K562 (cell line): ENCODE measurements at regions not wholly inside any gene's neighbourhood (a gene's known extent, or its start where the extent isn't known, plus 50 kb on each side); places are given as distances from the start of the nearest gene placed in this dataset.

Experiments
- ATAC-seq: fragments of 200-7000 bp; cut with Tn5 transposase; 3 replicates; pipeline ENCODE4 v1.9.1; 2020; ENCODE audit warnings: moderate library complexity
- BruUV-seq: library from RNA; stranded (reverse); fragments of 400-500 nt; replicated peaks from 2 replicates; lab custom pipeline; 2021; lab: Mats Ljungman, UMichigan
- CTCF ChIA-PET: fragments of 300-600 bp; formaldehyde crosslinking; extraction: SDS; loops from one replicate; lab custom pipeline; 2021; ENCODE audit warnings: low intra/inter-chr PET ratio; lab: Yijun Ruan, JAX
- POLR2A ChIA-PET: fragments of 300-600, 350-650 bp; sonication (Branson Sonifier 250); formaldehyde crosslinking; extraction: SDS; loops from one replicate; lab custom pipeline; 2021; ENCODE audit warnings: antibody characterized with exemption, inconsistent platforms; lab: Yijun Ruan, JAX
- DNase-seq, 4 experiments: peaks; one replicate each; pipeline versions ENCODE4 v3.0.0 to v3.0.0-alpha.2; 2011 to 2018; ENCODE audit warnings: low spot score in 3 of 4, mixed read lengths in 3 of 4; ENCODE audit errors: extremely low read depth in 1 of 4
- FAIRE-seq: peaks from 2 replicates; lab custom pipeline; 2011; peaks lifted over from hg19 to GRCh38; lab: Jason Lieb, UNC
- H2AFZ ChIP-seq: 2 replicates; pipeline ENCODE4 v1.6.0; 2011; ENCODE audit warnings: low read depth, low read length, control low read depth, inconsistent platforms
- H3K27ac ChIP-seq: fragments of 200-600 bp; 3 replicates; pipeline ENCODE4 v1.8.0; 2011; ENCODE audit warnings: low read depth, mild to moderate bottlenecking, control low read depth, inconsistent platforms, low read length, moderate library complexity, mixed read lengths; ENCODE audit errors: extremely low read depth
- H3K27me3 ChIP-seq, 2 experiments: fragments of 300-600 bp in 1 of 2; 2 replicates in 1 of 2; 3 replicates in 1 of 2; pipeline versions ENCODE4 v1.6.0 to v1.8.0; 2011; ENCODE audit warnings: inconsistent platforms in 2 of 2, low read length in 2 of 2, mild to moderate bottlenecking in 1 of 2, mixed read lengths in 1 of 2, moderate library complexity in 1 of 2; ENCODE audit not compliant: control insufficient read depth in 2 of 2, insufficient read depth in 2 of 2
- H3K36me3 ChIP-seq: fragments of 300-600 bp; 3 replicates; pipeline ENCODE4 v1.8.0; 2011; ENCODE audit warnings: mild to moderate bottlenecking, low read length, inconsistent platforms; ENCODE audit not compliant: control insufficient read depth, insufficient read depth
- H3K4me1 ChIP-seq, 2 experiments: fragments of 200-600 bp in 1 of 2; replicated peaks in 1 of 2; 2 replicates in 1 of 2; 3 replicates in 1 of 2; pipeline versions ENCODE4 v1.5.1 to v1.8.0; 2011; ENCODE audit warnings: inconsistent platforms in 2 of 2, low read length in 2 of 2, mild to moderate bottlenecking in 1 of 2, mixed read lengths in 1 of 2, moderate library complexity in 1 of 2; ENCODE audit not compliant: control insufficient read depth in 2 of 2, insufficient read depth in 2 of 2
- H3K4me2 ChIP-seq: 2 replicates; pipeline ENCODE4 v1.6.1; 2011; ENCODE audit warnings: low read length, control low read depth, inconsistent platforms, mixed read lengths; ENCODE audit not compliant: insufficient read depth
- H3K4me3 ChIP-seq: fragments of 200-600 bp; sonication (generic), shearing (Covaris generic); 2 replicates; pipeline ENCODE4 v1.5.1; 2016; ENCODE audit warnings: control low read depth, inconsistent platforms
- H3K79me2 ChIP-seq: fragments of 200-600 bp; 3 replicates; pipeline ENCODE4 v1.8.0; 2011; ENCODE audit warnings: low read length, inconsistent platforms; ENCODE audit not compliant: control insufficient read depth, insufficient read depth
- H3K9ac ChIP-seq, 2 experiments: 2 replicates each; pipeline versions ENCODE4 v1.6.0 to v1.6.1; 2011; ENCODE audit warnings: low read depth in 2 of 2, low read length in 2 of 2, control low read depth in 1 of 2, inconsistent platforms in 1 of 2, mild to moderate bottlenecking in 1 of 2, mixed read lengths in 1 of 2; ENCODE audit not compliant: insufficient read depth in 1 of 2
- H3K9me1 ChIP-seq: one replicate; pipeline ENCODE4 v1.6.0; 2011; ENCODE audit warnings: inconsistent platforms, mild to moderate bottlenecking, low read length, moderate library complexity; ENCODE audit not compliant: control insufficient read depth, insufficient read depth
- H3K9me3 ChIP-seq: replicated peaks from 2 replicates; pipeline ENCODE4 v1.5.1; 2011; ENCODE audit warnings: low read depth, low read length, inconsistent platforms; ENCODE audit not compliant: control insufficient read depth, insufficient read depth
- H4K20me1 ChIP-seq: replicated peaks from 2 replicates; pipeline ENCODE4 v1.6.1; 2011; ENCODE audit warnings: low read length, inconsistent platforms, mixed read lengths; ENCODE audit not compliant: control insufficient read depth, insufficient read depth
- ARID3A ChIP-seq: IDR thresholded peaks from 2 replicates; pipeline ENCODE4 v1.6.1; 2012; ENCODE audit warnings: low read depth, low read length, improper control_type of control experiment, borderline replicate concordance
- BRD9 ChIP-seq: fragments of 450-650 bp; IDR thresholded peaks from 2 replicates; pipeline ENCODE4 v1.6.1; 2018; ENCODE audit warnings: low read depth; ENCODE audit not compliant: partially characterized antibody
- GTF2E2 ChIP-seq: fragments of 200-800 bp; sonication (Bioruptor generic); IDR thresholded peaks from 2 replicates; pipeline ENCODE4 v1.6.1; 2016; ENCODE audit warnings: missing genetic modification characterization, missing compliant biosample characterization
- HNRNPH1 ChIP-seq: fragments of 200-400 bp; formaldehyde crosslinking; optimal IDR thresholded peaks from 2 replicates; pipeline ENCODE3; 2017; ENCODE audit warnings: low read depth, mild to moderate bottlenecking, low read length, moderate library complexity
- ID3 ChIP-seq, 2 experiments: fragments of 250-450 bp in 1 of 2; fragments of 450-650 bp in 1 of 2; sonication (Bioruptor Pico) in 1 of 2; IDR thresholded peaks; 2 replicates each; pipeline versions ENCODE4 v1.6.1 to v1.8.0; 2016 to 2021; ENCODE audit warnings: mild to moderate bottlenecking in 2 of 2, moderate library complexity in 2 of 2, missing compliant biosample characterization in 1 of 2, missing genetic modification characterization in 1 of 2
- SMAD2 ChIP-seq: fragments of 150-350 bp; IDR thresholded peaks from 2 replicates; pipeline ENCODE4 v1.6.1; 2014; ENCODE audit warnings: low read depth, mild to moderate bottlenecking, low read length
- SOX6 ChIP-seq: fragments of 450-650 bp; IDR thresholded peaks from 2 replicates; pipeline ENCODE4 v1.6.1; 2014; ENCODE audit warnings: mild to moderate bottlenecking
- SRF ChIP-seq, 2 experiments: fragments of 250-450, 450-650 bp in 1 of 2; sonication (Bioruptor Pico) in 1 of 2; sonication (generic) in 1 of 2; formaldehyde crosslinking; IDR thresholded peaks; 2 replicates each; pipeline versions ENCODE4 v1.5.0 to v1.5.1; 2020 to 2022; ENCODE audit warnings: mild to moderate bottlenecking in 1 of 2, missing genetic modification reagents in 1 of 2
- SRSF9 ChIP-seq: fragments of 200-400 bp; formaldehyde crosslinking; IDR thresholded peaks from 2 replicates; pipeline ENCODE4 v1.6.1; 2017; ENCODE audit warnings: low read depth, low read length, borderline replicate concordance
- TAF15 ChIP-seq: fragments of 200-400 bp; formaldehyde crosslinking; IDR thresholded peaks from 2 replicates; pipeline ENCODE4 v1.6.1; 2017; ENCODE audit warnings: mild to moderate bottlenecking, low read depth, low read length, moderate library complexity
- WGBS: fragments of 100-300 bp; shearing (Covaris generic); methylation state at CpG from one replicate; pipeline ENCODE4 v1.1.6; 2016; ENCODE audit warnings: low coverage, mixed read lengths; ENCODE audit not compliant: insufficient coverage; ENCODE audit errors: missing lambda C conversion rate; 5-methylcytosine and 5-hydroxymethylcytosine counted together
- in situ Hi-C: fragments of 300-500 bp; cut with MboI; formaldehyde crosslinking; loops from 4 replicates; pipeline ENCODE4 v1.15.0; 2018; ENCODE audit warnings: inconsistent platforms, mixed read lengths
- intact Hi-C: fragments of 100-400 bp; cut with micrococcal nuclease; formaldehyde crosslinking; loops from 2 replicates; pipeline ENCODE4 v1.14.2; 2022

GRCh38 chr20:58600756-58601155 lies 50.3 kb upstream of the STX16 start:
- TF ChIP-seq TAF15 = no peak
- TF ChIP-seq BRD9 = no peak
- no peak for TF ChIP-seq GTF2E2 (tag)
- no peak for TF ChIP-seq HNRNPH1
- no peak for TF ChIP-seq SOX6
- TF ChIP-seq SRSF9 = no peak
- TF ChIP-seq SMAD2 = no peak
- TF ChIP-seq ARID3A = no peak
- TF ChIP-seq ID3 (CRISPR knock-in tag; IDR thresholded peaks at IDR 0.05) = no peak
- no peak for TF ChIP-seq ID3 (tag; IDR thresholded peaks at IDR 0.05)
- no peak for TF ChIP-seq SRF (CRISPR knock-in tag; IDR thresholded peaks at IDR 0.05)
- in situ Hi-C loops = no loop called here
- Histone ChIP-seq H3K79me2 (no peaks in the 10 kb centered on the region), H3K9me1 (no peaks in the 10 kb centered on the region), H4K20me1 (no peaks in the 10 kb centered on the region), H3K9me3 (no peaks in the 10 kb centered on the region), H3K4me3 (no peak overlapping the region), H3K36me3 (no peaks in the 10 kb centered on the region), H2AFZ (no peak overlapping the region), H3K9ac (no peak overlapping the region), H3K27ac (no peak overlapping the region), H3K27me3 (peaks cover 41 to 48% of the 10 kb centered on the region in 2 experiments), H3K4me2 (no peak overlapping the region), H3K4me1 (peaks cover 0 to 3% of the 10 kb centered on the region in 2 experiments; a peak in 1 of 5 replicates)
- 1% methylated on average over 4 of the region's 4 CpGs for WGBS
- ChIA-PET CTCF (no interaction called here), POLR2A (no interaction called here)
- DNase-seq = no peak
- no peak for ATAC-seq
- no peak for FAIRE-seq
- intact Hi-C loops = no loop called here
- BruUV-seq = no TSS peak
